GM18498 (cell line): ENCODE measurements at regions not wholly inside any gene's neighbourhood (a gene's known extent, or its start where the extent isn't known, plus 50 kb on each side); places are given as distances from the start of the nearest gene placed in this dataset.
"Not testable (repeated sequence)": the region's sequence is repeated elsewhere in the genome, so short reads cannot be mapped to it uniquely, and the experiment has no call there.

Source experiments
- ATAC-seq: cut with Tn5 transposase; IDR thresholded peaks from one replicate; pipeline ENCODE4 v1.9.1; 2021; ENCODE audit warnings: mild to moderate bottlenecking, moderate library complexity; ENCODE audit not compliant: unreplicated experiment

DNA sequence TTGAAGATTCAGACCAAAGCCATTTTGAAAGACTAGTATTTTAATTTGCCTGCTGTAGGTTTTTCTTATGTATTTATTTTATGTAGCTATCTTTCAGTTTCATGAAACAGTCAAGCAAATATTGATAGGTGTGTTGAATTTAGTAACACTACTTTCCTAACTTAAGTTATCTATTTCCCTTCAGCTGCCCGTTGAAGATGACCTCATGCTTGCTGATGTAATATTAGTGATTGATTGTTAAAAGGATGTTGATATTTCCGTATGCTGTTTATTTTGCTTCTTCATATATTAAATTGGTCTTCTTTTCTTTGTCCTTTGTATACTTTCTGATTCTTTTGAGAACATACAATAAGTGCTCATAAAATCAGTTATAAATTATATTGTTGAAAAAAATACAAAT is 86.8 kb upstream of the CHORDC1 start:
- no peak for ATAC-seq

GRCh38 chr11:90294526-90294925 is 71.7 kb upstream of the CHORDC1 start:
- no peak for ATAC-seq

DNA sequence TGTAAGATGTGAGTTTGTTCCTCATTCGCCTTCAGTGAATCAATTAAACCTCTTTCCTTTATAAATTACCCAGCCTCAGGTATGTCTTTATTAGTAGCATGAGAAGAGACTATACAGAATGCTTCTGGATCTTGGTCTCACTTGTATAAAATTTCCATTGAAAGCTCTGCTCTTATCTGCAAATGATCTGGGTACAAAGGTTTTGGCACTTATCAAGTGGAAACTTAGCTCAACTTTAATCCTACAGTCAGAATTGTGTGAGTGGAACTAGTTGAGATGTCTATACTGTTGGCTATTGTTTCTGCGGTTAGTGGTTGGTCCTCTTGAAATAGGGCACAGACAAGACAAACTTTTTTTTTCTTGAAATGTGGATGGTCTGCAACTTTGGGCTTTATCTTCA is 71.2 kb upstream of the CHORDC1 start:
- no peak for ATAC-seq

DNA sequence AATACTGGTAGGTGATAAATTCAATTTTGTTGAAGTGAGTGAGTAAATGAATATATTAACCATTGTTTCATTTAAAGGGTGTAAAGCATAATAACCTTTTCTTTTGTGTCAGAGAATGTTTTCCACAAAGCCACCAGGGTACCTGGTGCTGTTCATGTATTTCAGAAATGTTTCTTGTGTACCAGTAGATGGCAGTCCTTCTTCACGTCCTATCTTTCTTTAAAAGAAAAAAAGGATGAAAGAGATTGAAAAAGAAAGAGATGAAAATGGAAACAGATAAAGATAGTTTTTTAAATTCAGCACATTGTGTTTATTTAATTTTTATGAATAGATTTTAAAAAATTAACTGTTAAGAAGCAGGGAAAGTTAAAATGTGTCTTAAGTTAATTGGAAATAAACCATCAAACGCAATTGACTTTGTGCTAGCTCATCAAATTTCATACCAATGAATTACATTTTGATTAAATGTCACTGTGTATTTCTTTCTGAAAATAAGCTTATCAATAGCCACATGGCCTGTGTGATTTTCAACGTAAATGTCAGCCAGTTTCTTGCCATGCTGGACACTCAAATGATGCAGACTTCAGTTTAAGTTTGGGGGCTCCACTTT is 65.5 kb upstream of the CHORDC1 start:
- no peak for ATAC-seq

- ATAC-seq = no peak
Observed at GRCh38 chr11:90286640-90287039, 63.8 kb upstream of the CHORDC1 start.

- ATAC-seq = no peak
Observed at GRCh38 chr11:90284171-90284570, 61.3 kb upstream of the CHORDC1 start.

DNA sequence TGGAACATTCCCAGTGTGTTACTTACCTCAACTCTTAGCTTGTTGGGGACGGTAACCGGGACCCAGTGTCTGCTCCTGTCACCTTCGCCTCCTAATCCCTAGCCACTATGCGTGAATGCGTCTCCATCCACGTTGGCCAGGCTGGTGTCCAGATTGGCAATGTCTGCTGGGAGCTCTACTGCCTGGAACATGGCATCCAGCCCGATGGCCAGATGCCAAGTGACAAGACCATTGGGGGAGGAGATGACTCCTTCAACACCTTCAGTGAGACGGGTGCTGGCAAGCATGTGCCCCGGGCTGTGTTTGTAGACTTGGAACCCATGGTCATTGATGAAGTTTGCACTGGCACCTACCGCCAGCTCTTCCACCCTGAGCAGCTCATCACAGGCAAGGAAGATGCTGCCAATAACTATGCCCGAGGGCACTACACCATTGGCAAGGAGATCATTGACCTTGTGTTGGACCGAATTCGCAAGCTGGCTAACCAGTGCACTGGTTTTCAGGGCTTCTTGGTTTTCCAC is 59.8 kb upstream of the CHORDC1 start:
- not testable (repeated sequence) for ATAC-seq

DNA sequence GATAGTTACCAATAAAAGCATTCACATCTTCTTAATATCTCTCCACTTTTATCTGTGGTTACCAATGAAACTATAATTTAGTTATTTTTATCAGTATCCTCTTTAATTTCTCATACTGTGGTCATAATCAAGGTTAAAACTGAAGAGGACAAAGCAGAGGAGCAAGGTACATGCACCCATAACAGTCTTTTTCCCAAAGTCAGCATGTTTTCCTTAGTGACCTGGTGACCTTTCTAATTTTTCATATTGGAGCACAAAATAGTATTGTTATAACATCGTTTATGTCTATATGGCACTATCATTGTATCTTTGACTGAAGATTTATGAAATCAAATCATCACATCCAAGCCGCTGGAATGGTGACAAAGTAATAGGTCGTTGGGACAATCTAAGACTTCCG is 51.5 kb upstream of the CHORDC1 start:
- no peak for ATAC-seq
